ENCODE measurements at regions not wholly inside any gene's neighbourhood (a gene's known extent, or its start where the extent isn't known, plus 50 kb on each side); places are given as distances from the start of the nearest gene placed in this dataset.

- CTCF ChIA-PET = no interaction called here
- H2BK20ac ChIP-seq (ENCODE audit: low read depth, low read length) = no peak overlapping the region
- H3K14ac ChIP-seq (replicated peaks; ENCODE audit: low read depth, low read length) = no peak overlapping the region
- DNase-seq (no peak), ATAC-seq (ENCODE audit: low read depth) (no peak)
- no peak overlapping the region for H3K56ac ChIP-seq (ENCODE audit: extremely low read depth, insufficient read depth, low read length)
- H3K23ac ChIP-seq (ENCODE audit: low read depth, low read length) = no peak overlapping the region
- dilution Hi-C loops (cut with HindIII; ENCODE audit: low sequenced_read_pairs, unreplicated experiment) (no loop called here), in situ Hi-C loops (cut with MboI; ENCODE audit: low sequenced_read_pairs) (no loop called here), intact Hi-C loops (cut with micrococcal nuclease) (no loop called here)
- H3K4me3 ChIP-seq (ENCODE audit: insufficient read depth, low read depth, low read length) = no peak overlapping the region
- H2BK120ac ChIP-seq (ENCODE audit: low read depth, low read length) = no peak overlapping the region
- H3K18ac ChIP-seq (ENCODE audit: low read depth, low read length) = no peak overlapping the region
- no peak overlapping the region for H2AFZ ChIP-seq (replicated peaks; ENCODE audit: low read length, poor library complexity)
- no TSS peak for BruUV-seq (replicated peaks)
- no peaks in the 10 kb centered on the region for H3K9me3 ChIP-seq (ENCODE audit: control insufficient read depth, insufficient read depth, low read length)
- H3K4me2 ChIP-seq (ENCODE audit: low read depth, low read length) = no peak overlapping the region
- no peaks in the 10 kb centered on the region for H3K9me1 ChIP-seq (ENCODE audit: insufficient read depth, low read length)
- H3K79me1 ChIP-seq (ENCODE audit: low read depth in 1 of 2, low read length in 2 of 2) = no peaks in the 10 kb centered on the region
- H3K27me3 ChIP-seq (ENCODE audit: control insufficient read depth, insufficient read depth, low read length) = no peaks in the 10 kb centered on the region
- H3K9ac ChIP-seq (ENCODE audit: low read depth, low read length) = no peak overlapping the region
- H2BK5ac ChIP-seq (ENCODE audit: low read depth, low read length, poor library complexity, severe bottlenecking) = no peak overlapping the region
- no peak overlapping the region for H4K8ac ChIP-seq (ENCODE audit: low read depth in 2 of 2, low read length in 2 of 2)
- H4K20me1 ChIP-seq (ENCODE audit: insufficient read depth, low read length) = no peaks in the 10 kb centered on the region
- H3K4ac ChIP-seq (ENCODE audit: low read depth, low read length) = no peak overlapping the region
- no peak overlapping the region for H2BK15ac ChIP-seq (ENCODE audit: low read depth, low read length)
- H4K91ac ChIP-seq (ENCODE audit: insufficient read depth, low read depth, low read length) = no peak overlapping the region
- H3K27ac ChIP-seq (ENCODE audit: insufficient read depth, low read length) = no peak overlapping the region
- H2AK5ac ChIP-seq (ENCODE audit: low read depth, low read length) = no peak overlapping the region
- no CpG with 5 or more reads among the region's 3 CpGs for whole genome bisulfite sequencing, 2 experiments (ENCODE audit: extremely low coverage in 2 of 2, insufficient read length in 1 of 2)
- POLR2A ChIA-PET (ENCODE audit: unreplicated experiment) = no interaction called here
- no peaks in the 10 kb centered on the region for H3K4me1 ChIP-seq (ENCODE audit: control insufficient read depth, insufficient read depth, low read length)
- TF ChIP-seq SMC3 (IDR thresholded peaks at IDR 0.05; ENCODE audit: low read depth, low read length) (no peak), POLR2A (IDR thresholded peaks at IDR 0.05; ENCODE audit: low read depth, low read length) (no peak), CHD1 (IDR thresholded peaks at IDR 0.05; ENCODE audit: low read depth, low read length) (no peak), FOS (IDR thresholded peaks at IDR 0.05; ENCODE audit: low read depth, low read length) (no peak), MAZ (IDR thresholded peaks at IDR 0.05; ENCODE audit: borderline replicate concordance, low read depth, low read length) (no peak), NFE2L2 (IDR thresholded peaks at IDR 0.05; ENCODE audit: low read depth, low read length) (no peak), RAD21 (IDR thresholded peaks at IDR 0.05; ENCODE audit: low read length) (no peak), MAFK (IDR thresholded peaks at IDR 0.05; ENCODE audit: low read depth, low read length) (no peak)
- TF ChIP-seq, protein P1, sequence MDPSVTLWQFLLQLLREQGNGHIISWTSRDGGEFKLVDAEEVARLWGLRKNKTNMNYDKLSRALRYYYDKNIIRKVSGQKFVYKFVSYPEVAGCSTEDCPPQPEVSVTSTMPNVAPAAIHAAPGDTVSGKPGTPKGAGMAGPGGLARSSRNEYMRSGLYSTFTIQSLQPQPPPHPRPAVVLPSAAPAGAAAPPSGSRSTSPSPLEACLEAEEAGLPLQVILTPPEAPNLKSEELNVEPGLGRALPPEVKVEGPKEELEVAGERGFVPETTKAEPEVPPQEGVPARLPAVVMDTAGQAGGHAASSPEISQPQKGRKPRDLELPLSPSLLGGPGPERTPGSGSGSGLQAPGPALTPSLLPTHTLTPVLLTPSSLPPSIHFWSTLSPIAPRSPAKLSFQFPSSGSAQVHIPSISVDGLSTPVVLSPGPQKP (IDR thresholded peaks at IDR 0.05; ENCODE audit: borderline replicate concordance, low read depth, low read length) = no peak
- no peak overlapping the region for H4K5ac ChIP-seq (ENCODE audit: low read depth, low read length)
- H3K36me3 ChIP-seq (ENCODE audit: control insufficient read depth, insufficient read depth, low read length) = no peaks in the 10 kb centered on the region
- no peak overlapping the region for H2AK9ac ChIP-seq (replicated peaks; ENCODE audit: low read depth, low read length, poor library complexity)
Measured at GRCh38 chr6:126743076-126743475, 375.4 kb upstream of the RSPO3 start.
